Erythroblast (primary cell): ENCODE measurements at regions not wholly inside any gene's neighbourhood (a gene's known extent, or its start where the extent isn't known, plus 50 kb on each side); places are given as distances from the start of the nearest gene placed in this dataset.

Source experiments
- GATA1 ChIP-seq: IDR thresholded peaks from 2 replicates; pipeline ENCODE4 v1.6.1; 2011; ENCODE audit warnings: low read depth, mild to moderate bottlenecking, control low read depth, low read length, moderate library complexity
- POLR2A ChIP-seq: IDR thresholded peaks from 2 replicates; pipeline ENCODE4 v1.6.1; 2011; ENCODE audit warnings: mild to moderate bottlenecking, low read length

DNA sequence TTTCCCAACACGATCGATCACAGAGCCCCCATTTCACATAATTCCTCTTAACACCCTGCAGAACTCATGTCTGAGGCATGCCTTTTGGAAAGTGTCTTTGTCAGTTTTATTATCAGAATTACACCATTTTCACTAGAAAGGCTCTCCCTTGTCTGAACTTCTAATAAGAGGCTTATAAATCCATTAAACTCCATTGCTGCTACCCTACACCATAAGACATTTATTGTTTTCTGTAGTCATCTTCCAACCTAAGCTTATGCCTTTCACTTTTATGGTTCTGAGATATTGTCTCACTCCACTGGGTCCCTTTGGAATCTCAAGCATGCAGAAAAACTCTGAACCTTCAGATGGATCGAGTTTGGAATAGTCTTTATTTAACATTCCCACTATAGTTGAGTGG lies 50.2 kb upstream of the TPM1 start:
- TF ChIP-seq POLR2A (no peak), GATA1 (no peak)
